ENCODE measurements at regions not wholly inside any gene's neighbourhood (a gene's known extent, or its start where the extent isn't known, plus 50 kb on each side); places are given as distances from the start of the nearest gene placed in this dataset.

DNA sequence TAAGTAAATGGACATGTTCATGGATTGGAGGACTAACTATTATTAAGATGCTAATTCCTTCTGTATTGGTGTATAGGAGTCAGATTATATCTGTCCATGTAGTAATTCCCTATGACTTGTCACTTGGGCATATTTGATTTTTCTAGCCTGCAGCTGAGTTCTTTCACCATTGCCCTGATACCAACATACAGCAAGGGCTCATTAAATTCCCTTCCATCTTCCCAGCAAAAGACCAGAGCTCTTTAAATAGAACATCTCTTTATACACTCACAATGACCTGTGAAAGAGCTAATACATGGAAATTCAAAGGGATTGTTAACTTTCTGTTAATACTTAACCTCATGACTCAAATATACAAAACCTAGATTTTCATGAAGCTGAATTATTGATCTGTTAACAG lies 492.3 kb upstream of the VRK2 start:
- TF ChIP-seq POLR2A (IDR thresholded peaks at IDR 0.05): no peak
- no peak for TF ChIP-seq CTCF (IDR thresholded peaks at IDR 0.05)
